ENCODE measurements at regions not wholly inside any gene's neighbourhood (a gene's known extent, or its start where the extent isn't known, plus 50 kb on each side); places are given as distances from the start of the nearest gene placed in this dataset.
A peak's percentile ranks its signal among the peaks of the same experiment; 100 is the strongest.
"Not testable (repeated sequence)": the region's sequence is repeated elsewhere in the genome, so short reads cannot be mapped to it uniquely, and the experiment has no call there.

GRCh38 chr2:89811910-89812309 is 1120.4 kb downstream of the RPIA start:
- H3K9ac ChIP-seq (ENCODE audit: low read length); H3K36me3 ChIP-seq (ENCODE audit: control insufficient read depth in 1 of 2, insufficient read depth in 2 of 2, low read depth in 1 of 2, low read length in 2 of 2): not testable (repeated sequence)

GRCh38 chr2:89814359-89814758 is 1122.9 kb downstream of the RPIA start:
- not testable (repeated sequence) for H3K27ac ChIP-seq (ENCODE audit: low read length, poor library complexity, severe bottlenecking); H2BK12ac ChIP-seq (ENCODE audit: low read length in 2 of 2); H4K8ac ChIP-seq (ENCODE audit: low read length); H2AK5ac ChIP-seq (ENCODE audit: low read length, severe bottlenecking); H2BK120ac ChIP-seq (ENCODE audit: low read depth, low read length); H2BK5ac ChIP-seq (ENCODE audit: low read depth, low read length, poor library complexity, severe bottlenecking); H3K4me3 ChIP-seq (ENCODE audit: insufficient read depth in 1 of 2, low read depth in 1 of 2, low read length in 2 of 2); H3K4ac ChIP-seq (ENCODE audit: low read depth in 1 of 2, low read length in 2 of 2); H3K27me3 ChIP-seq (ENCODE audit: control insufficient read depth in 1 of 2, insufficient read depth in 1 of 2, low read length in 2 of 2); H3K18ac ChIP-seq (ENCODE audit: low read depth in 1 of 2, low read length in 2 of 2); DNase-seq; H3K79me1 ChIP-seq (replicated peaks; ENCODE audit: low read length, poor library complexity, severe bottlenecking); H3K4me2 ChIP-seq (ENCODE audit: low read length, poor library complexity, severe bottlenecking); H4K91ac ChIP-seq (ENCODE audit: low read length); H3K14ac ChIP-seq (ENCODE audit: low read length in 2 of 2); H2AFZ ChIP-seq (ENCODE audit: low read depth, low read length); H3K4me1 ChIP-seq (ENCODE audit: control insufficient read depth, insufficient read depth, low read depth, low read length); H3K36me3 ChIP-seq (ENCODE audit: control insufficient read depth in 1 of 2, insufficient read depth in 2 of 2, low read depth in 1 of 2, low read length in 2 of 2); H3K23ac ChIP-seq (ENCODE audit: low read length in 2 of 2); H2BK15ac ChIP-seq (ENCODE audit: low read depth, poor library complexity, severe bottlenecking); H3K9ac ChIP-seq (ENCODE audit: low read length)
- peaks cover 85% of the 10 kb centered on the region for H3K9me3 ChIP-seq (ENCODE audit: control insufficient read depth, low read length)
- 86% methylated on average over 16 of the region's 16 CpGs for WGBS

More at GRCh38 chr2:89811910-89812309, 1120.4 kb downstream of the RPIA start:
- not testable (repeated sequence) for H2AK5ac ChIP-seq (ENCODE audit: low read length, severe bottlenecking); H4K91ac ChIP-seq (ENCODE audit: low read length); H3K23ac ChIP-seq (ENCODE audit: low read length in 2 of 2); H3K27ac ChIP-seq (ENCODE audit: low read length, poor library complexity, severe bottlenecking); DNase-seq; H3K4ac ChIP-seq (ENCODE audit: low read depth in 1 of 2, low read length in 2 of 2); H3K14ac ChIP-seq (ENCODE audit: low read length in 2 of 2); H2BK5ac ChIP-seq (ENCODE audit: low read depth, low read length, poor library complexity, severe bottlenecking); H2BK120ac ChIP-seq (ENCODE audit: low read depth, low read length); H3K4me1 ChIP-seq (ENCODE audit: control insufficient read depth, insufficient read depth, low read depth, low read length); H2BK15ac ChIP-seq (ENCODE audit: low read depth, poor library complexity, severe bottlenecking); H2BK12ac ChIP-seq (ENCODE audit: low read length in 2 of 2); H2AFZ ChIP-seq (ENCODE audit: low read depth, low read length); H3K27me3 ChIP-seq (ENCODE audit: control insufficient read depth in 1 of 2, insufficient read depth in 1 of 2, low read length in 2 of 2); H3K4me2 ChIP-seq (ENCODE audit: low read length, poor library complexity, severe bottlenecking); H3K18ac ChIP-seq (ENCODE audit: low read depth in 1 of 2, low read length in 2 of 2); H3K79me1 ChIP-seq (replicated peaks; ENCODE audit: low read length, poor library complexity, severe bottlenecking); H4K8ac ChIP-seq (ENCODE audit: low read length)
- peak overlapping the region in 1 of 2 experiments; percentile 3 for H3K4me3 ChIP-seq (ENCODE audit: insufficient read depth in 1 of 2, low read depth in 1 of 2, low read length in 2 of 2)
- H3K9me3 ChIP-seq (ENCODE audit: control insufficient read depth, low read length): peaks cover 78% of the 10 kb centered on the region
- WGBS: 75% methylated on average over 14 of the region's 14 CpGs

DNA sequence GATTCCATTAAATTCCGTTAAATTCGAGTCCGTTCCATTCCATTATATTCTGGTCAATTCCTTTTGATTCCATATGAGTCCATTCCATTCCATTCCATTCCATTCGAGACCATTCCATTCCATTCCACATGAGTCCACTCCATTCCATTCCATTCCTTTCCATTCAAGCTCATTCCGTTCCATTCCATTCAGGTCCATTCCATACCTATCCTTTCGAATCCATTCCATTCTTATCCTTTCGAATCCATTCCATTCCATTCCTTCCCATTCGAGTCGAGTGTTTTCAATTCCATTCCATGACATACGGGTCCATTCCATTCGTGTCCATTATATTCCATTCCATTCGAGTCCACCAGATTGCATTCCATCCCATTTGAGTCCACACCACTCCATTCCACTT is 1127.4 kb downstream of the RPIA start:
- H3K14ac ChIP-seq (ENCODE audit: low read length in 2 of 2): no peak overlapping the region
- H4K91ac ChIP-seq (ENCODE audit: low read length): no peak overlapping the region
- H2BK120ac ChIP-seq (ENCODE audit: low read depth, low read length): no peak overlapping the region
- no peak for DNase-seq
- no peaks in the 10 kb centered on the region for H3K79me1 ChIP-seq (replicated peaks; ENCODE audit: low read length, poor library complexity, severe bottlenecking)
- H3K9me3 ChIP-seq (ENCODE audit: control insufficient read depth, low read length): peaks cover 80% of the 10 kb centered on the region
- no peak overlapping the region for H3K9ac ChIP-seq (ENCODE audit: low read length)
- H2AFZ ChIP-seq (ENCODE audit: low read depth, low read length): no peak overlapping the region
- no peak overlapping the region for H3K4me3 ChIP-seq (ENCODE audit: insufficient read depth in 1 of 2, low read depth in 1 of 2, low read length in 2 of 2)
- H3K27me3 ChIP-seq (ENCODE audit: control insufficient read depth in 1 of 2, insufficient read depth in 1 of 2, low read length in 2 of 2): no peaks in the 10 kb centered on the region
- no peaks in the 10 kb centered on the region for H3K36me3 ChIP-seq (ENCODE audit: control insufficient read depth in 1 of 2, insufficient read depth in 2 of 2, low read depth in 1 of 2, low read length in 2 of 2)
- H2BK15ac ChIP-seq (ENCODE audit: low read depth, poor library complexity, severe bottlenecking): no peak overlapping the region
- no peak overlapping the region for H3K4ac ChIP-seq (ENCODE audit: low read depth in 1 of 2, low read length in 2 of 2)
- no peaks in the 10 kb centered on the region for H3K4me1 ChIP-seq (ENCODE audit: control insufficient read depth, insufficient read depth, low read depth, low read length)
- no peak overlapping the region for H3K18ac ChIP-seq (ENCODE audit: low read depth in 1 of 2, low read length in 2 of 2)
- no peak overlapping the region for H3K4me2 ChIP-seq (ENCODE audit: low read length, poor library complexity, severe bottlenecking)
- H3K23ac ChIP-seq (ENCODE audit: low read length in 2 of 2): no peak overlapping the region
- no peak overlapping the region for H2AK5ac ChIP-seq (ENCODE audit: low read length, severe bottlenecking)
- no peak overlapping the region for H2BK12ac ChIP-seq (ENCODE audit: low read length in 2 of 2)
- H4K8ac ChIP-seq (ENCODE audit: low read length): no peak overlapping the region
- H3K27ac ChIP-seq (ENCODE audit: low read length, poor library complexity, severe bottlenecking): no peak overlapping the region
- H2BK5ac ChIP-seq (ENCODE audit: low read depth, low read length, poor library complexity, severe bottlenecking): no peak overlapping the region
- WGBS: 81% methylated on average over 12 of the region's 12 CpGs

DNA sequence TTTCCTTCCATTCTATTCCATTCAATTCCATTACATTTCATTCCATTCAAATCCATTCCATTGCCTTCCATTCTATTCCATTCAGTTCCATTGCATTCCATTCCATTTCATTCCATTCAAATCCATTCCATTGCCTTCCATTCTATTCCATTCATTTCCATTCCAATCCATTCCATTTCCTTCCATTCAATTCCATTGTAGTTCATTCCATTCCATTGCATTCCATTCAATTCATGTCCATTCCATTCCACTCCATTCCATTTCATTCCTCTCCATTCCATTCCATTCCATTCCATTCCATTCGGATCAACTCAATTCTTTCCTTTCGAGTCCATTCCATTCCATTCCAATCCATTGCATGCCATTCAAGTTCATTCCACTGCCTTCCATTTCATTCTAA is 1128.3 kb downstream of the RPIA start:
- Histone ChIP-seq H3K9ac (ENCODE audit: low read length) (no peak overlapping the region), H2BK120ac (ENCODE audit: low read depth, low read length) (no peak overlapping the region)
- 87% methylated on average over 2 of the region's 2 CpGs for WGBS

More for the DNA sequence above, 1128.3 kb downstream of the RPIA start:
- Histone ChIP-seq H2AFZ (ENCODE audit: low read depth, low read length) (no peak overlapping the region), H4K91ac (ENCODE audit: low read length) (no peak overlapping the region), H2AK5ac (ENCODE audit: low read length, severe bottlenecking) (no peak overlapping the region), H3K18ac (ENCODE audit: low read depth in 1 of 2, low read length in 2 of 2) (no peak overlapping the region), H3K4me3 (ENCODE audit: insufficient read depth in 1 of 2, low read depth in 1 of 2, low read length in 2 of 2) (no peak overlapping the region), H3K14ac (ENCODE audit: low read length in 2 of 2) (no peak overlapping the region), H3K4me2 (ENCODE audit: low read length, poor library complexity, severe bottlenecking) (no peak overlapping the region), H3K4me1 (ENCODE audit: control insufficient read depth, insufficient read depth, low read depth, low read length) (no peaks in the 10 kb centered on the region), H3K23ac (ENCODE audit: low read length in 2 of 2) (no peak overlapping the region), H3K79me1 (replicated peaks; ENCODE audit: low read length, poor library complexity, severe bottlenecking) (no peaks in the 10 kb centered on the region), H3K4ac (ENCODE audit: low read depth in 1 of 2, low read length in 2 of 2) (no peak overlapping the region), H3K27me3 (ENCODE audit: control insufficient read depth in 1 of 2, insufficient read depth in 1 of 2, low read length in 2 of 2) (no peaks in the 10 kb centered on the region), H2BK12ac (ENCODE audit: low read length in 2 of 2) (no peak overlapping the region), H3K9me3 (ENCODE audit: control insufficient read depth, low read length) (peaks cover 80% of the 10 kb centered on the region), H2BK15ac (ENCODE audit: low read depth, poor library complexity, severe bottlenecking) (no peak overlapping the region), H3K27ac (ENCODE audit: low read length, poor library complexity, severe bottlenecking) (no peak overlapping the region), H2BK5ac (ENCODE audit: low read depth, low read length, poor library complexity, severe bottlenecking) (no peak overlapping the region), H4K8ac (ENCODE audit: low read length) (no peak overlapping the region), H3K36me3 (ENCODE audit: control insufficient read depth in 1 of 2, insufficient read depth in 2 of 2, low read depth in 1 of 2, low read length in 2 of 2) (no peaks in the 10 kb centered on the region)
- DNase-seq: no peak
